ENCODE measurements at regions not wholly inside any gene's neighbourhood (a gene's known extent, or its start where the extent isn't known, plus 50 kb on each side); places are given as distances from the start of the nearest gene placed in this dataset.
"Not testable (repeated sequence)": the region's sequence is repeated elsewhere in the genome, so short reads cannot be mapped to it uniquely, and the experiment has no call there.

DNA sequence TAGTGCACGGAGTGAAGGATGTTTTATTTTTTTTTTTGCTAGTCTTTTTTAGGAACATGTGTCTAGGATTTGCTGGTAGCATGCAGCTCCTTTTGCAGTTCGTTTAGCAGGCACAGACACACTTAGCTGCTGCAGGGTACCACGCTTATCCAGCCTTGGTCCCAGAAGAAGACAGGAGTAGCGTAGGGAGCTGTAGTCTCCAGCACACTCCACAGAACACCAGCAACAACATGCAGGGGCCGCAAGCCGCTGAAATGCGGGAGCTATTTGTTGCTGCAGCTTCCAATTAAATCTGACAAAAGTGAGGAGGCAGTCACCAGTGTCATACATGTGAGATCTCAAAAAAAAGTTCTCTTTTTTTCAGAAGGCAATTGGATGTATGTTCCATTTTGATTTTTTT, 486.2 kb upstream of the KLF6 start:
- ATAC-seq (ENCODE audit: low read depth), result no peak
- Histone ChIP-seq H3K9me3 (ENCODE audit: severe bottlenecking) (no peaks in the 10 kb centered on the region), H3K27ac (ENCODE audit: poor library complexity, severe bottlenecking) (no peak overlapping the region), H3K4me1 (ENCODE audit: insufficient read depth, poor library complexity, severe bottlenecking) (peaks cover 8% of the 10 kb centered on the region), H3K27me3 (ENCODE audit: insufficient read depth, poor library complexity, severe bottlenecking) (no peaks in the 10 kb centered on the region), H3K36me3 (ENCODE audit: low read depth) (no peaks in the 10 kb centered on the region), H3K4me3 (ENCODE audit: severe bottlenecking) (no peak overlapping the region)
- no peak for DNase-seq (ENCODE audit: low spot score)
- no peak for TF ChIP-seq CTCF (IDR thresholded peaks at IDR 0.05; ENCODE audit: poor library complexity, severe bottlenecking)

GRCh38 chr10:4270116-4270515, 485.1 kb upstream of the KLF6 start:
- no peaks in the 10 kb centered on the region for H3K9me3 ChIP-seq (ENCODE audit: severe bottlenecking)
- no peak for TF ChIP-seq CTCF (IDR thresholded peaks at IDR 0.05; ENCODE audit: poor library complexity, severe bottlenecking)
- H3K36me3 ChIP-seq (ENCODE audit: low read depth), result no peaks in the 10 kb centered on the region
- H3K27me3 ChIP-seq (ENCODE audit: insufficient read depth, poor library complexity, severe bottlenecking), result no peaks in the 10 kb centered on the region
- H3K4me1 ChIP-seq (ENCODE audit: insufficient read depth, poor library complexity, severe bottlenecking), result peaks cover 8% of the 10 kb centered on the region
- peak overlapping the region; percentile 35 for H3K27ac ChIP-seq (ENCODE audit: poor library complexity, severe bottlenecking)
- ATAC-seq (ENCODE audit: low read depth), result peak; percentile 78
- DNase-seq (ENCODE audit: low spot score), result no peak
- no peak overlapping the region for H3K4me3 ChIP-seq (ENCODE audit: severe bottlenecking)

GRCh38 chr10:4268490-4268889, 483.5 kb upstream of the KLF6 start:
- H3K4me1 ChIP-seq (ENCODE audit: insufficient read depth, poor library complexity, severe bottlenecking); H3K4me3 ChIP-seq (ENCODE audit: severe bottlenecking); DNase-seq (ENCODE audit: low spot score); H3K9me3 ChIP-seq (ENCODE audit: severe bottlenecking); H3K27me3 ChIP-seq (ENCODE audit: insufficient read depth, poor library complexity, severe bottlenecking); H3K36me3 ChIP-seq (ENCODE audit: low read depth); ATAC-seq (ENCODE audit: low read depth); H3K27ac ChIP-seq (ENCODE audit: poor library complexity, severe bottlenecking): not testable (repeated sequence)

DNA sequence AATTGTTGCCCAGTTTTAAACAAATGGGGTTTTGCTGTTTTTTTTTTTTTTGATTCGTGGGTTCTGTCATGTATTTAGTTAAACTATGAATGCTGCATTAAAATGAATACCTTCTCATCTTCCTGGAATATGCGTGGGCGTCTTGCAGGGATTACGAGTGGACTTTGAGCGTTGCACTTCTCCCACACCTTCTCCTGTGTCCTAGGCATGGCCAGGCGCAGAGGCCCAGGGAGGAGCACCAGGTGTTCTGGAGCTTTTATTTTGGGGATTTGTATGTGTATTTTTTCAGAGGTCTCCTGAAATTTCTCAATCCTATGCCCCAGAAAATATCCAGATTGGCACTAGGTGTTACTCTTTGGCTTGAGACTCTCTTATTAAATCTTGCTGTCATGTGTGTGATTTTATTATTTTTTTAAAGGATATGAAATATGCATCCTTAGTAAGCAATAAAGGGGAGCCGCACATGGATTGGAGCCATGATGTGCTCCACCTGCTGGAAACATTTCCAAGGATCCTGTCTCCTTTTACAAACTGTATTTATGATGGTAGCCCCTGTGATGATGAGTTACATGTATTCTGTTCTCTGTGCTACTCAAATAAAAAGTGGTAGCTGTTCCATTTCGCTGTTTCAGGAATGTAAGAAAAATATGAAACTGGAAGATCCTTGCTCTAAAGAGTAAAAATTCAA, 482.2 kb upstream of the KLF6 start:
- Histone ChIP-seq H3K4me3 (ENCODE audit: severe bottlenecking) (no peak overlapping the region), H3K27ac (ENCODE audit: poor library complexity, severe bottlenecking) (no peak overlapping the region), H3K9me3 (ENCODE audit: severe bottlenecking) (no peaks in the 10 kb centered on the region), H3K4me1 (ENCODE audit: insufficient read depth, poor library complexity, severe bottlenecking) (peaks cover 8% of the 10 kb centered on the region), H3K36me3 (ENCODE audit: low read depth) (no peaks in the 10 kb centered on the region), H3K27me3 (ENCODE audit: insufficient read depth, poor library complexity, severe bottlenecking) (no peaks in the 10 kb centered on the region)
- no peak for ATAC-seq (ENCODE audit: low read depth)
- DNase-seq (ENCODE audit: low spot score), result no peak
- TF ChIP-seq CTCF (IDR thresholded peaks at IDR 0.05; ENCODE audit: poor library complexity, severe bottlenecking), result peak; percentile 50

- Histone ChIP-seq H3K27ac (ENCODE audit: poor library complexity, severe bottlenecking) (no peak overlapping the region), H3K4me3 (ENCODE audit: severe bottlenecking) (no peak overlapping the region), H3K27me3 (ENCODE audit: insufficient read depth, poor library complexity, severe bottlenecking) (no peaks in the 10 kb centered on the region), H3K36me3 (ENCODE audit: low read depth) (no peaks in the 10 kb centered on the region), H3K4me1 (ENCODE audit: insufficient read depth, poor library complexity, severe bottlenecking) (peaks cover 8% of the 10 kb centered on the region), H3K9me3 (ENCODE audit: severe bottlenecking) (no peaks in the 10 kb centered on the region)
- ATAC-seq (ENCODE audit: low read depth) (no peak), DNase-seq (ENCODE audit: low spot score) (no peak)
- no peak for TF ChIP-seq CTCF (IDR thresholded peaks at IDR 0.05; ENCODE audit: poor library complexity, severe bottlenecking)
Measured at GRCh38 chr10:4266416-4267085, 481.5 kb upstream of the KLF6 start.

Data from RWPE2 (cell line).